SH-SY5Y (cell line): ENCODE measurements at regions not wholly inside any gene's neighbourhood (a gene's known extent, or its start where the extent isn't known, plus 50 kb on each side); places are given as distances from the start of the nearest gene placed in this dataset.

Experiments
- GATA2 ChIP-seq: IDR thresholded peaks from 2 replicates; pipeline ENCODE4 v1.6.1; 2011; ENCODE audit warnings: mild to moderate bottlenecking, low read depth, low read length
- GATA3 ChIP-seq: IDR thresholded peaks from 2 replicates; pipeline ENCODE4 v1.6.1; 2011; ENCODE audit warnings: low read depth, mild to moderate bottlenecking, low read length, moderate library complexity

GRCh38 chr16:64253096-64253495, 868.8 kb downstream of the CDH11 start:
- TF ChIP-seq GATA3 (no peak), GATA2 (no peak)
